Upper lobe of left lung (tissue), 6 donors: ENCODE measurements at regions not wholly inside any gene's neighbourhood (a gene's known extent, or its start where the extent isn't known, plus 50 kb on each side); places are given as distances from the start of the nearest gene placed in this dataset.

Experiments used
- ATAC-seq, 2 donors: fragments of 200-7000 bp; cut with Tn5 transposase; one replicate each; pipeline ENCODE4 v1.9.1; 2022; ENCODE audit warnings: mild to moderate bottlenecking in 2 of 2, moderate library complexity in 2 of 2; ENCODE audit not compliant: low FRiP score in 2 of 2
- DNase-seq, 2 donors: peaks; one replicate each; pipeline ENCODE4 v3.0.0-alpha.2; 2019 to 2020
- H3K27ac ChIP-seq, 4 donors: fragments of 200-600 bp; sonication (generic); one replicate each; pipeline ENCODE4 v1.5.1; 2016 to 2019
- H3K27me3 ChIP-seq, 4 donors: fragments of 200-600 bp; sonication (generic); one replicate each; pipeline ENCODE4 v1.5.1; 2017 to 2019
- H3K36me3 ChIP-seq, 4 donors: fragments of 200-600 bp; sonication (generic); one replicate each; pipeline ENCODE4 v1.5.1; 2016 to 2019
- H3K4me1 ChIP-seq, 4 donors: fragments of 200-600 bp; sonication (generic); one replicate each; pipeline ENCODE4 v1.5.1; 2018 to 2019
- H3K4me3 ChIP-seq, 4 donors: fragments of 200-600 bp; sonication (generic); one replicate each; pipeline ENCODE4 v1.5.1; 2017 to 2019; ENCODE audit warnings: mild to moderate bottlenecking in 2 of 4, moderate library complexity in 1 of 4
- H3K9me3 ChIP-seq, 4 donors: fragments of 200-600 bp; sonication (generic); one replicate each; pipeline ENCODE4 v1.5.1; 2018 to 2019
- EP300 ChIP-seq, 4 donors: sonication (generic); formaldehyde crosslinking; IDR thresholded peaks; one replicate each; pipeline ENCODE4 v1.5.1; 2017; ENCODE audit warnings: antibody characterized with exemption in 4 of 4, control low read depth in 2 of 4
- POLR2A ChIP-seq, 4 donors: fragments of 450-650 bp; IDR thresholded peaks; one replicate each; pipeline ENCODE4 v1.5.1; 2016 to 2017; ENCODE audit warnings: antibody characterized with exemption in 4 of 4, mild to moderate bottlenecking in 2 of 4
- POLR2AphosphoS5 ChIP-seq, 2 donors: sonication (generic); formaldehyde crosslinking; IDR thresholded peaks; one replicate each; pipeline ENCODE4 v1.5.1; 2017; ENCODE audit warnings: antibody characterized with exemption in 2 of 2
- WGBS, 2 donors: methylation state at CpG; one replicate each; pipeline ENCODE4 v1.1.5; 2017 to 2018; 5-methylcytosine and 5-hydroxymethylcytosine counted together
- TF ChIP-seq, protein P1 (sequence below), 6 experiments: fragments of 450-650 bp in 4 of 6; fragments of 200-600 bp in 2 of 6; sonication (generic) in 2 of 6; IDR thresholded peaks; one replicate each; pipeline ENCODE4 v1.5.1; 2016 to 2019; ENCODE audit warnings: antibody characterized with exemption in 6 of 6
- donor health status: DM: no; HTN: no; CAD: no; lungs with moderate emphysema.
- donor health status: DM: no; HTN: yes; CAD: no; lungs with severe emphysema.

DNA sequence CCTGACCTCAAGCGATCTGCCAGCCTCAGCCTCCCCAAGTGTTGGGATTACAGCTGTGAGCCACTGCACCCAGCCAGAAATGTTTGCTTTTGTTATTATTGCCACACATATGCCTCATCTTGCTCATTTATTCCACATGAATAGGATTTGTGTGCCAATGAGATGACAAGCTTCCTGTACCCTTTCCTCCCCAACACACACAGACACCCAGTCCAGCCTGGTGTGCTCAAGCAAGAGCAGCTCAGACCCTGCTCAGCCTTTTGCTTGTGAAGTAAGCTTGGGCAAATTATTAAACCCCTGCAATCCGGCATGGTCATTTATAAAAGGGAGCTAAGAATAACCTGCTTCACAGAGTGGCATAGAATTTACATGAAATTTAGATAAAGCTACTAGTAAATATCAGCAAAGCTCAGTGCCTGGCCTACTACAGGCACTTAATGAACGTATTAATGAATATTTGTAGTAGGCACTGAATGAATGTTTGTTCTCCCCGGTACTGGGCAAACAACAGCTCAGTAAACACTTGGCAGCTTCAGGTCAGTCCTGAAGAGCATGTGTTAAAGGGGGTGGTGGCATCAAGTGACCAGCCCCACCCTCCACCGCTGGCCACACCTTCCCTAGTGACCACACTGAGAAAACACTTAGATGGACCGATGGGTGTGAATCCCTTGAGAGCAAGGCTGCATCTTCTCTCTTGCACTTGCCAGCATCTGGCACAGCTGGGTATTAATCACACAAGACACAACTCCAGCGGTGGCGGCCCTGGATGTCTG, 280.2 kb downstream of the SRBD1 start:
- no peaks in the 10 kb centered on the region for H3K27me3 ChIP-seq
- peak; percentile 28 to 64 for ATAC-seq
- H3K27ac ChIP-seq, result no peak overlapping the region
- H3K4me1 ChIP-seq, result peaks cover 0 to 19% (median 10%) of the 10 kb centered on the region in 4 donors
- H3K9me3 ChIP-seq, result no peaks in the 10 kb centered on the region
- WGBS, 2 donors, result 53 to 55% methylated on average over 8 of the region's 8 CpGs
- peak in 1 of 2 donors; percentile 31 for DNase-seq
- no peak overlapping the region for H3K4me3 ChIP-seq
- TF ChIP-seq POLR2A (IDR thresholded peaks at IDR 0.05) (no peak), POLR2AphosphoS5 (IDR thresholded peaks at IDR 0.05) (no peak), EP300 (IDR thresholded peaks at IDR 0.05) (no peak)
- TF ChIP-seq, protein P1, sequence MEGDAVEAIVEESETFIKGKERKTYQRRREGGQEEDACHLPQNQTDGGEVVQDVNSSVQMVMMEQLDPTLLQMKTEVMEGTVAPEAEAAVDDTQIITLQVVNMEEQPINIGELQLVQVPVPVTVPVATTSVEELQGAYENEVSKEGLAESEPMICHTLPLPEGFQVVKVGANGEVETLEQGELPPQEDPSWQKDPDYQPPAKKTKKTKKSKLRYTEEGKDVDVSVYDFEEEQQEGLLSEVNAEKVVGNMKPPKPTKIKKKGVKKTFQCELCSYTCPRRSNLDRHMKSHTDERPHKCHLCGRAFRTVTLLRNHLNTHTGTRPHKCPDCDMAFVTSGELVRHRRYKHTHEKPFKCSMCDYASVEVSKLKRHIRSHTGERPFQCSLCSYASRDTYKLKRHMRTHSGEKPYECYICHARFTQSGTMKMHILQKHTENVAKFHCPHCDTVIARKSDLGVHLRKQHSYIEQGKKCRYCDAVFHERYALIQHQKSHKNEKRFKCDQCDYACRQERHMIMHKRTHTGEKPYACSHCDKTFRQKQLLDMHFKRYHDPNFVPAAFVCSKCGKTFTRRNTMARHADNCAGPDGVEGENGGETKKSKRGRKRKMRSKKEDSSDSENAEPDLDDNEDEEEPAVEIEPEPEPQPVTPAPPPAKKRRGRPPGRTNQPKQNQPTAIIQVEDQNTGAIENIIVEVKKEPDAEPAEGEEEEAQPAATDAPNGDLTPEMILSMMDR (IDR thresholded peaks at IDR 0.05), result no peak
- no peaks in the 10 kb centered on the region for H3K36me3 ChIP-seq

- 58 to 69% methylated on average over 5 of the region's 5 CpGs for WGBS, 2 donors
- peaks cover 0 to 19% (median 10%) of the 10 kb centered on the region in 4 donors for H3K4me1 ChIP-seq
- no peaks in the 10 kb centered on the region for H3K9me3 ChIP-seq
- ATAC-seq (no peak), DNase-seq (no peak)
- no peaks in the 10 kb centered on the region for H3K27me3 ChIP-seq
- no peak overlapping the region for H3K27ac ChIP-seq
- TF ChIP-seq POLR2AphosphoS5 (IDR thresholded peaks at IDR 0.05), result no peak
- TF ChIP-seq EP300 (IDR thresholded peaks at IDR 0.05), result no peak
- TF ChIP-seq, protein P1 (IDR thresholded peaks at IDR 0.05), result no peak
- TF ChIP-seq POLR2A (IDR thresholded peaks at IDR 0.05), result no peak
- H3K4me3 ChIP-seq, result no peak overlapping the region
- no peaks in the 10 kb centered on the region for H3K36me3 ChIP-seq
Observed at GRCh38 chr2:45330108-45330507, 281.0 kb downstream of the SRBD1 start.

DNA sequence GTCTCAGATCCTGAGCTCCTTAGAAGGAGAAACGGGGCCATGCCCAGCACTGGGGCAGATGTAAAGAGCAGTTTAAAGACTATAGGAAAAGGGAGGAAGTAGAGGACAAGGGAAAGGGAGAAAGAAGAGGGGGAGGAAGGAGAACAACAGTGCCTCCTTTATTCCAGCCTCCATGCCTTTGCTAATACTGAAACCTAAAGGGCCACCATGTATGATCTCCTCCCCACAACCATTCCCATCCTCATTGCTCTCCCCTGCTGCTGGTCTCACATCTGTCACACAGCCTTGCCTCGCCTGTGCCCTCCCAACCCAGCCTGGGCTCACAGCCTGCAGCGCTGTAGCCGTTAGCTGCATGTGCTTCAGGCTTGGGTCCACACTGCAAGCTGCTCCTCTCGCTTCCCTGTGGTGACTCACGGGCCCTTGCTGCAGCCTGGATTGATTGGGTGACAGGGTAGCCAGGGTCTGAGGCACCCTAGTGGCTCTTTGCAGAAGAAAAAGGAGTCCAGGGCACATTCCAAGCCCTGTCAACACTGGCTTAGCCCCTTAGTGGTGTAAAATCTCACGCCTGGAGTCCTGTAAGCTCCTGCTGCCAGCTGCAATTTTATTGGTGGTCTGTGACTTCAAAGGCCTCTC, 281.9 kb downstream of the SRBD1 start:
- Histone ChIP-seq H3K9me3 (no peaks in the 10 kb centered on the region), H3K4me3 (no peak overlapping the region), H3K27ac (no peak overlapping the region), H3K27me3 (no peaks in the 10 kb centered on the region), H3K4me1 (peaks cover 0 to 19% (median 10%) of the 10 kb centered on the region in 4 donors), H3K36me3 (no peaks in the 10 kb centered on the region)
- no peak for ATAC-seq
- DNase-seq, result peak in 1 of 2 donors; percentile 57
- TF ChIP-seq EP300 (IDR thresholded peaks at IDR 0.05), result no peak
- TF ChIP-seq POLR2AphosphoS5 (IDR thresholded peaks at IDR 0.05), result no peak
- TF ChIP-seq POLR2A (IDR thresholded peaks at IDR 0.05), result no peak
- TF ChIP-seq, protein P1 (IDR thresholded peaks at IDR 0.05), result no peak
- WGBS, 2 donors, result 70 to 79% methylated on average over 4 to 7 of the region's 7 CpGs

- no peaks in the 10 kb centered on the region for H3K36me3 ChIP-seq
- no peak overlapping the region for H3K4me3 ChIP-seq
- TF ChIP-seq POLR2AphosphoS5 (IDR thresholded peaks at IDR 0.05) (no peak), POLR2A (IDR thresholded peaks at IDR 0.05) (no peak), EP300 (IDR thresholded peaks at IDR 0.05) (no peak)
- TF ChIP-seq, protein P1 (IDR thresholded peaks at IDR 0.05), result no peak
- DNase-seq (no peak), ATAC-seq (no peak)
- H3K9me3 ChIP-seq, result peaks cover 0 to 4% (median under 1%) of the 10 kb centered on the region in 4 donors
- no peak overlapping the region for H3K27ac ChIP-seq
- WGBS, 2 donors, result 94% methylated on average over 3 of the region's 3 CpGs
- H3K4me1 ChIP-seq, result peaks cover 0 to 19% (median 10%) of the 10 kb centered on the region in 4 donors
- H3K27me3 ChIP-seq, result no peaks in the 10 kb centered on the region
Observed at GRCh38 chr2:45328264-45328870, 282.7 kb downstream of the SRBD1 start.
